Activated CD4-positive, alpha-beta T cell treated with anti-CD3 and anti-CD28 coated beads, Interleukin-2, amount 10 ng/mL, durations not matched to agents 7 days and 5 days (primary cell): ENCODE measurements at regions not wholly inside any gene's neighbourhood (a gene's known extent, or its start where the extent isn't known, plus 50 kb on each side); places are given as distances from the start of the nearest gene placed in this dataset.

Source experiments
- CTCF ChIA-PET: fragments of 350-600 bp; sonication (Branson Sonifier 250); formaldehyde crosslinking; loops from one replicate; lab custom pipeline; 2021; ENCODE audit warnings: antibody characterized with exemption; lab: Charles Lee
- POLR2A ChIA-PET: fragments of 350-600 bp; sonication (Branson Sonifier 250); formaldehyde crosslinking; loops from one replicate; lab custom pipeline; 2021; ENCODE audit warnings: antibody characterized with exemption; lab: Charles Lee
- DNase-seq: peaks from one replicate; pipeline ENCODE4 v3.0.0-alpha.2; 2020
- H3K27ac Mint-ChIP-seq: one replicate; pipeline ENCODE4 v1.8.0; 2021; ENCODE audit warnings: mild to moderate bottlenecking, moderate library complexity, mixed read lengths
- H3K27me3 Mint-ChIP-seq: one replicate; pipeline ENCODE4 v1.8.0; 2021; ENCODE audit warnings: mixed read lengths
- H3K36me3 Mint-ChIP-seq: one replicate; pipeline ENCODE4 v1.8.0; 2021; ENCODE audit warnings: low read depth, mixed read lengths
- H3K4me1 Mint-ChIP-seq: one replicate; pipeline ENCODE4 v1.8.0; 2021; ENCODE audit warnings: mixed read lengths
- H3K4me3 Mint-ChIP-seq: one replicate; pipeline ENCODE4 v1.8.0; 2021; ENCODE audit warnings: mild to moderate bottlenecking, moderate library complexity, mixed read lengths
- H3K9me3 Mint-ChIP-seq: one replicate; pipeline ENCODE4 v1.8.0; 2021; ENCODE audit warnings: mixed read lengths

DNA sequence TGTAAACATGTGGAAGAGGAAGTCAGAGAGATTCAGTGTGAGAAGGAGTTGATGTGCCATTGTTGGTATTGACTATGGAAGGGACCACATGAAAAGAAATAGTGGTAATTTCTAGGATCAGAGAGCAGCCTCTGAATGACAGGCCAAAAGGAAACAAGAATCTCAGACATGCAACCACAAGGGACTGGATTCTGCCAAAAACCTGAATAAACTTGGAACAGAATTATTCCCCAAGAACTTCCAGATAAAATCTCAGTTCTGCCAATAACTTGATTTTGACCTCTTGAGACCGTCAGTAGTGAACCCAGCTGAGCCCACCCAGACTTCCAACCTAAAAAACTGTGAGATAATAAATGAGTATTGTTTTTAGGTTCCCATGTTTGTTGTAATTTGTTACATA is 653.6 kb upstream of the NR3C2 start:
- POLR2A ChIA-PET: no interaction called here
- Mint-ChIP-seq H3K36me3 (no peaks in the 10 kb centered on the region), H3K9me3 (peaks cover 10% of the 10 kb centered on the region), H3K27ac (no peak overlapping the region), H3K27me3 (no peaks in the 10 kb centered on the region), H3K4me3 (no peak overlapping the region), H3K4me1 (no peaks in the 10 kb centered on the region)
- DNase-seq: no peak
- CTCF ChIA-PET: no interaction called here

GRCh38 chr4:149095001-149095400 is 652.8 kb upstream of the NR3C2 start:
- Mint-ChIP-seq H3K27me3 (no peaks in the 10 kb centered on the region), H3K4me3 (no peak overlapping the region), H3K4me1 (no peaks in the 10 kb centered on the region), H3K9me3 (peaks cover 10% of the 10 kb centered on the region), H3K36me3 (no peaks in the 10 kb centered on the region), H3K27ac (no peak overlapping the region)
- CTCF ChIA-PET: no interaction called here
- POLR2A ChIA-PET: no interaction called here
- DNase-seq: no peak

DNA sequence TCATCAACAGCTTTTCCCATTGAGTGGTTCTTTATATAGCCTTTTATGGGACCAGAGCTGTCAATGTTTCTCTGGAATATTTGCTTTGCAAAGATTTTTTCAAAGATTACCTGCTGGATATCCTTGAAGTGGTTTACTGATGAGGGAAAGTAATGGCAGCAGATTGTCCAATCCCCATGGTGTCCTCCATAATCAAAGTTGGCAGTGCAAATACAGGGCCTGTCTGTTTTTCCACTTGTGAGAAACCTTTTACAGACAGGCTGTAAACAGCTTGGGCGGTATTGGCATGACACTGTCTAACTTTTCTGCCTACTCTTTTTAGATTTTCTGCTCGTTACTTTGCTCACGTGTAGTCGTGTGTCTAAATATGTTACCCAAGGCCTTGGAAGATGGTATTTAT is 641.9 kb upstream of the NR3C2 start:
- H3K36me3 Mint-ChIP-seq: no peaks in the 10 kb centered on the region
- no peaks in the 10 kb centered on the region for H3K27me3 Mint-ChIP-seq
- ChIA-PET POLR2A (no interaction called here), CTCF (no interaction called here)
- H3K4me3 Mint-ChIP-seq: no peak overlapping the region
- H3K9me3 Mint-ChIP-seq: peaks cover 3% of the 10 kb centered on the region
- no peak overlapping the region for H3K27ac Mint-ChIP-seq
- DNase-seq: no peak
- no peaks in the 10 kb centered on the region for H3K4me1 Mint-ChIP-seq

GRCh38 chr4:149077181-149077580 is 635.0 kb upstream of the NR3C2 start:
- DNase-seq: no peak
- H3K36me3 Mint-ChIP-seq: no peaks in the 10 kb centered on the region
- no peak overlapping the region for H3K4me3 Mint-ChIP-seq
- no peaks in the 10 kb centered on the region for H3K4me1 Mint-ChIP-seq
- no peak overlapping the region for H3K27ac Mint-ChIP-seq
- POLR2A ChIA-PET: no interaction called here
- no peaks in the 10 kb centered on the region for H3K9me3 Mint-ChIP-seq
- H3K27me3 Mint-ChIP-seq: no peaks in the 10 kb centered on the region
- CTCF ChIA-PET: no interaction called here

DNA sequence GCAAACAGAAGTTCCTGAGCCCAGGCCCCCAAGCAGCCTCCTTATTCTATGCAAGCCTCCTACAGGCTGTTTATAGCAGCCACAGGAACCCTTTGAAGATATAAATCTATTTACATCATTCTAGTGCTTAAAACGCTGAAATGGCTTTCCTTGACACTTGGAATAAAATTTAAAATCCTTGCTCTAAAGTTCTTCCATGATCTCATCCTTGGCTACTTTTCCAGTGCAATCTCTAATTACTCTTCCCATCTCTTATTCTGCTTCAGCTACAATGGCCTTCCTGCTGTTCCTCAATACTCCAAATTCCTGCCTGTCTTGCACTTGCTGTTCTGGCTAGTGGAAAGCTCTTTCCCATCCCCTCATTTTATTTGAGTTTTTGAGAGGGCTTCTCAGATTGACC is 634.2 kb upstream of the NR3C2 start:
- no peak for DNase-seq
- no peaks in the 10 kb centered on the region for H3K4me1 Mint-ChIP-seq
- H3K27me3 Mint-ChIP-seq: no peaks in the 10 kb centered on the region
- ChIA-PET CTCF (no interaction called here), POLR2A (no interaction called here)
- H3K9me3 Mint-ChIP-seq: no peaks in the 10 kb centered on the region
- no peak overlapping the region for H3K4me3 Mint-ChIP-seq
- no peak overlapping the region for H3K27ac Mint-ChIP-seq
- H3K36me3 Mint-ChIP-seq: no peaks in the 10 kb centered on the region

DNA sequence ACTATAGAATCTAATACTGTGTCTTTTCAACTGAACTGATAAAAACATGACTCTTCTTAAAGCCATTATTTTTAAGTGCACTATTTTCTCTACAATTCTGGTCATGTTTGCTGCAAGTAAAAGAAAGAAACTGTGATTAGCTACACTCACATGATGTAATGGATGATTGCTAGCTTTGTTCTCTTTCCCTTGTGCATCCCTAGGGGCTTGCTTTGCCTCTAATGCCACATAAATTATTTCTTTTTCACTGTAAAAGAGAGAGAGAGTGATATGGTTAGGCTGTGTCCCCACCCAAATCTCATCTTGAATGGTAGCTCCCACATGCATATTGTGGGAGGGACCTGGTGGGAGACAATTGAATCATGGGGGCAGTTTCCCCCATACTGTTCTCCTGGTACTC is 630.2 kb upstream of the NR3C2 start:
- no peak for DNase-seq
- CTCF ChIA-PET: no interaction called here
- Mint-ChIP-seq H3K27ac (no peak overlapping the region), H3K27me3 (no peaks in the 10 kb centered on the region), H3K4me1 (no peaks in the 10 kb centered on the region), H3K4me3 (no peak overlapping the region), H3K9me3 (no peaks in the 10 kb centered on the region), H3K36me3 (no peaks in the 10 kb centered on the region)
- POLR2A ChIA-PET: interaction anchor here (0.6 kb wide), 1 partner anchor 1994 kb away, joined by 3 read pairs; no protein-coding TSS in a partner anchor

DNA sequence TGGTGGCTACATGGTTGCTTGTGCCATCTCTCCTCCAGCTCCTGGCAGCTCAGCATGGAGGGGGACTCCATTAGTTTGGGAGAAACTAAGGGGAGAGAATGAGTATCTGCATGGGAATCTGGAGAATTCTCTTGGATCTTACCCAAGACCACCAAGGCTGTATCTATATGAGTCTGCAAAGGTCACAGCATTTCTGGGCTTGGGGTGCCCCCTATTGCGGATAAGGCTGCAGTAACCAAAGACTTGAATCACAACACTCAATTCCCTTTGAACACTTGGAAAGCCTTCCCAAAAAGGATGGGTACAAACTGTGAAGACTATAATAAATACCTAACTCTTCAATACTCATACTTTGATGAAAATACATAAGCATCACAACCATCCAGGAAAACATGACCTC is 623.5 kb upstream of the NR3C2 start:
- Mint-ChIP-seq H3K4me1 (no peaks in the 10 kb centered on the region), H3K27ac (no peak overlapping the region), H3K4me3 (no peak overlapping the region), H3K9me3 (no peaks in the 10 kb centered on the region), H3K36me3 (no peaks in the 10 kb centered on the region), H3K27me3 (no peaks in the 10 kb centered on the region)
- DNase-seq: no peak
- ChIA-PET POLR2A (no interaction called here), CTCF (no interaction called here)

GRCh38 chr4:149062997-149063396 is 620.8 kb upstream of the NR3C2 start:
- Mint-ChIP-seq H3K4me1 (no peaks in the 10 kb centered on the region), H3K9me3 (no peaks in the 10 kb centered on the region), H3K27ac (no peak overlapping the region), H3K27me3 (no peaks in the 10 kb centered on the region), H3K4me3 (no peak overlapping the region), H3K36me3 (no peaks in the 10 kb centered on the region)
- CTCF ChIA-PET: no interaction called here
- DNase-seq: no peak
- POLR2A ChIA-PET: no interaction called here

DNA sequence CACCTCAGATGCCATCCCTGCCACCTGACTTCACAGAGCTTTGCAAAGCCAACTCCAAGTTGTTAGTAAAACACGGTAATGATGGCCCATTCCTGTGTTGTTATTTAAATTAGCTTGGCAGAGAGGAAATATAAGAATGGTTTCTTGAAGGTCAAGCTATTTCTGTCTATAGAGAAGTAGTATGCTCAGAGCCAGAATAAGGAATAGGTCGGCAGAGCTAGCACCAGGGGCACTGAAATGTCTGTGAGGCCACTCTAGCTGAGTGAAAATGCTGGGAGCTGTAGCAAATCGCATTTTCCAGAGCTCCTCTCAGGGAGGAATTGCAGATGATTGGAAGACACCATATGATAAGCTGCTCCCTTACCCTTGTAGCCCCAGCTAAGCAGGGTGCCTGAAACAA is 615.4 kb upstream of the NR3C2 start:
- Mint-ChIP-seq H3K4me1 (no peaks in the 10 kb centered on the region), H3K4me3 (no peak overlapping the region), H3K9me3 (no peaks in the 10 kb centered on the region), H3K27ac (no peak overlapping the region), H3K36me3 (no peaks in the 10 kb centered on the region), H3K27me3 (no peaks in the 10 kb centered on the region)
- ChIA-PET POLR2A (no interaction called here), CTCF (no interaction called here)
- DNase-seq: no peak

- DNase-seq: no peak
- no peaks in the 10 kb centered on the region for H3K9me3 Mint-ChIP-seq
- no peak overlapping the region for H3K4me3 Mint-ChIP-seq
- POLR2A ChIA-PET: no interaction called here
- H3K27me3 Mint-ChIP-seq: no peaks in the 10 kb centered on the region
- H3K4me1 Mint-ChIP-seq: no peaks in the 10 kb centered on the region
- CTCF ChIA-PET: no interaction called here
- H3K27ac Mint-ChIP-seq: no peak overlapping the region
- no peaks in the 10 kb centered on the region for H3K36me3 Mint-ChIP-seq
These were observed 614.4 kb upstream of the NR3C2 start for GRCh38 chr4:149056615-149057014.

GRCh38 chr4:149055624-149056023 is 613.4 kb upstream of the NR3C2 start:
- no peak overlapping the region for H3K27ac Mint-ChIP-seq
- no peaks in the 10 kb centered on the region for H3K27me3 Mint-ChIP-seq
- DNase-seq: no peak
- CTCF ChIA-PET: no interaction called here
- H3K4me3 Mint-ChIP-seq: no peak overlapping the region
- H3K9me3 Mint-ChIP-seq: no peaks in the 10 kb centered on the region
- POLR2A ChIA-PET: no interaction called here
- H3K36me3 Mint-ChIP-seq: no peaks in the 10 kb centered on the region
- no peaks in the 10 kb centered on the region for H3K4me1 Mint-ChIP-seq

GRCh38 chr4:149050840-149051239 is 608.6 kb upstream of the NR3C2 start:
- Mint-ChIP-seq H3K4me1 (no peaks in the 10 kb centered on the region), H3K4me3 (no peak overlapping the region), H3K9me3 (no peaks in the 10 kb centered on the region), H3K27me3 (no peaks in the 10 kb centered on the region), H3K36me3 (no peaks in the 10 kb centered on the region), H3K27ac (no peak overlapping the region)
- POLR2A ChIA-PET: no interaction called here
- CTCF ChIA-PET: no interaction called here
- no peak for DNase-seq

- Mint-ChIP-seq H3K9me3 (no peaks in the 10 kb centered on the region), H3K27me3 (no peaks in the 10 kb centered on the region), H3K4me1 (no peaks in the 10 kb centered on the region), H3K27ac (no peak overlapping the region), H3K4me3 (no peak overlapping the region), H3K36me3 (no peaks in the 10 kb centered on the region)
- POLR2A ChIA-PET: no interaction called here
- no peak for DNase-seq
- CTCF ChIA-PET: no interaction called here
These were observed 606.4 kb upstream of the NR3C2 start for GRCh38 chr4:149048451-149049143.

DNA sequence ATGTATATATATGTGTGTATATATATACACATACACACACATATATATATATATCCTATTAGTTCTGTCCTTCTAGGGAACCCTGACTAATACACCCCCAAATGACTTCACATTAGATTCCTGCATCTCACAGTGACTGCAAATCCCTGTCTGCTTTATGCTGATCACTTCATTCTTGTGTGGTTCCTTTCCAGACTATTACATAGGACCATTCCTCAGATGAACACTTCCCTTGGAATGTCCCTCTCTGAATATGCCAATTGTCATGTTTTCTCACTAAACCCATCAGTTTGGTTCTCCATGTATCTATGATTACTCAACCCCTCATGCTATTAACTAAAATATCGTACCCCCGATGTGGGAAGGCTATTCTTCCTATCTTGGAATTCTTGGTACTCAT is 605.2 kb upstream of the NR3C2 start:
- Mint-ChIP-seq H3K27ac (no peak overlapping the region), H3K36me3 (no peaks in the 10 kb centered on the region), H3K4me1 (no peaks in the 10 kb centered on the region), H3K9me3 (no peaks in the 10 kb centered on the region), H3K27me3 (no peaks in the 10 kb centered on the region), H3K4me3 (no peak overlapping the region)
- CTCF ChIA-PET: no interaction called here
- DNase-seq: no peak
- POLR2A ChIA-PET: no interaction called here
